ENCODE measurements at regions not wholly inside any gene's neighbourhood (a gene's known extent, or its start where the extent isn't known, plus 50 kb on each side); places are given as distances from the start of the nearest gene placed in this dataset.

DNA sequence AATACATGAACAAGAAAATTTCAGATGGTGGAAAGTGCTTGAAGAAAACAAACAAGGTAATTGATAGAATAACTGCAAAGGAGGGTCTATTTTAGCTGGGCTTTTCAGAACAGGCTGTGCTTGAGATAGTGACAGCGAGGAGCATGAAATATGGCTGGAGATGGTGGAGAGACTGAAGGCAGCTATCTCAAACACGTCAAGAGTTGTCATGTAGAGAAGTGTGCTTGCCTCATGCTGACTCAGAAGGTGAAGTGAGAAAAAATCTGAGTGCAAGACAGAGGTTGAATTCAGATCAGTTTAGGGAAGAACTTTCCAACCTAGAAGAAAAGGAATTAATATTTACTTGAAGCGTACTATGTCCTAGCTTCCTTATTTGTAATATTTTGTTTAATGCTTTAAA, 115.5 kb upstream of the RANBP3L start:
- TF ChIP-seq CTCF (IDR thresholded peaks at IDR 0.05), result no peak
- TF ChIP-seq POLR2A (IDR thresholded peaks at IDR 0.05), result no peak

Measured in tibial nerve (tissue), 3 donors.